ENCODE measurements at regions not wholly inside any gene's neighbourhood (a gene's known extent, or its start where the extent isn't known, plus 50 kb on each side); places are given as distances from the start of the nearest gene placed in this dataset.

- no peak for DNase-seq (ENCODE audit: low spot score)
Observed at GRCh38 chr2:122875091-122875865, 1119.8 kb downstream of the TSN start.

DNA sequence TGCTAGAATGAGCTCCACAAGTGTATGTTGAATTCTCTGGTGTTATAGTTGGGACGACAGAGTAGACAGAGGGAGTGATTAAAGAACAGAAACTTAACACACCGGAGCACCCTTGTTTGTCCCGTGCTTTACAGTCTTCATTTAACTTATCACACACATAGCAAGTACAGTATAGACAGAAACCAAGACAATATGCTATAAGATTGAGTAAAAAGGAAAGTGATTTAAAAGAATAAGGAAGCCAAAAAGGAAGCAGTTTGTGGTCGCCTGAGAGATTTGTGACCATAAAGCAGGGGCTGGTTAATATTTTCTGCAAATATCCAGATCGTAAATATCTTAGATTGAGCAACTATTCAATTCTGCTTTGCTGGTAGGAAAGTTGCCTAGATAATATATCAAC lies 1128.4 kb downstream of the TSN start:
- DNase-seq (ENCODE audit: low spot score): no peak

- DNase-seq (ENCODE audit: low spot score): no peak
Observed at GRCh38 chr2:122884889-122885288, 1129.4 kb downstream of the TSN start.

GRCh38 chr2:122885436-122885835 lies 1130.0 kb downstream of the TSN start:
- DNase-seq (ENCODE audit: low spot score): no peak

DNA sequence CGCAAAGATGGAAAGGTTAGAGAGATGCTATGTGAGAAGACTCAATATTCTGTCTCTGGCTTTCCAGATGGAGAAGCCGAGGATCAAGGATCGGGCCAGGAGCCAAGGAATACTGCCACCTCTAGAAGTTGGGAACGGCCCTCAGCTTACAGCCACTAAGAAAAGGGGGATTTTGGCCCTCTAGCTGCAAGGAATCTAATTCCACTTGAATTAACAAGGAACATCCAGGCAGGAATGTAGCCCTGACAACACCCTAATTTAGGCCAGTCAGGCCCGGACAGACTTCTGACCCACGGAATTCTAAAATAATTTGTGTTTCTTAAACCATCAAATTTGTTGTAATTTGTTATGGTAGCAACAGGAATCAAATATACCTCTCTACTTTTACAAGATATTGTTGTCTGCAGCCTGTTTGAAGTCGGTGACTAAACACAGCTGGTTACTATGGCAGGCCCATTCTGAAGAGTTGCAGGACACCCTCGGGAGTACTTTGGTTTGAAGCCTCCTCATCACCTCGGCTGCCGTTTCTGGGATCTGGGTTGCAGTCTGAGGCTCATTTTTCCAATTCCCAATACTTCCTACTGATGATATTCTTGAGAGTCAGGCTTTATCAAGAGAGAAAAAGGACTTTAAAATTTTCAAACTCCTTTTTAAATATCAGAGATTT lies 1131.2 kb downstream of the TSN start:
- no peak for DNase-seq (ENCODE audit: low spot score)

DNA sequence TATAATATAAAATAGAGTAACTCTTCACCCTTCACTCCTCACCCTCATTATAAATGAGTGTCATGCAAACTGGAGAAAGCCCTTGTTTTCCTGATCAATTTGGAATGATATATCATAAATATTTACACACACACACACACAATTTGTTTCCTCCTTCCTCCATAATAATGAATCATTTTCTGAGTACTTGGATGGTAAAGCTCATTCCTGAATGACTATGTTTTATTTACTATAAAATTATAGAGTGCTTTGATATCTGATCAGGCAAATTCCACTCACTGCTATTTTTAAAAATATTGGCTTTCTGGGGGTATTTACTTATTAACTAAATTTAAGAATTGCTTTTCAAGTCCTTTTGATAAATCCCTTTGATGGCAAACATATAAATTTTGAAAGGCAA lies 1125.5 kb upstream of the CNTNAP5 start:
- no peak for DNase-seq (ENCODE audit: low spot score)

- no peak for DNase-seq (ENCODE audit: low spot score)
Observed at GRCh38 chr2:122905431-122905830, 1119.7 kb upstream of the CNTNAP5 start.

DNA sequence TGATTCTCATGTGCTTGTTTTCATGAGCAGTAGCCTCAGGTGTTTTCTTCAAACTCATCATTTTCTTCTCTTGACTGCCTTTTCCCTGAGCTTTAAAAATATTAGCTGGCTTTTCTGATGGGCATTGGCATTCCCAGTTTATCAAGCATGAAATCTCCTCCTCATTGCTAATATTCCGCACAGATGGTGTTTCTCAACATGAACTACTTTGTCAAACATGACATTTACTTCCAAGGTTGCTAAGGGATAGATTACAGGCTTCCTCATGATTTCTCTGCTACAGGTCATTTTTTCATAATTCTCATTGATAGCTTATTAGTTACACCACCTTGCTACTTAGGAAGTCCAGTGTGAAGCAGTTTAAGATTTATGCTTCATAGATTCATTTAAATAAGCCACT lies 1116.9 kb upstream of the CNTNAP5 start:
- DNase-seq (ENCODE audit: low spot score): no peak

- DNase-seq (ENCODE audit: low spot score): no peak
Observed at GRCh38 chr2:122927197-122927596, 1097.9 kb upstream of the CNTNAP5 start.

- DNase-seq (ENCODE audit: low spot score): no peak
Observed at GRCh38 chr2:122927710-122928557, 1097.2 kb upstream of the CNTNAP5 start.

GRCh38 chr2:122929347-122929746 lies 1095.7 kb upstream of the CNTNAP5 start:
- DNase-seq (ENCODE audit: low spot score): no peak

- no peak for DNase-seq (ENCODE audit: low spot score)
Observed at GRCh38 chr2:122935506-122935905, 1089.6 kb upstream of the CNTNAP5 start.

DNA sequence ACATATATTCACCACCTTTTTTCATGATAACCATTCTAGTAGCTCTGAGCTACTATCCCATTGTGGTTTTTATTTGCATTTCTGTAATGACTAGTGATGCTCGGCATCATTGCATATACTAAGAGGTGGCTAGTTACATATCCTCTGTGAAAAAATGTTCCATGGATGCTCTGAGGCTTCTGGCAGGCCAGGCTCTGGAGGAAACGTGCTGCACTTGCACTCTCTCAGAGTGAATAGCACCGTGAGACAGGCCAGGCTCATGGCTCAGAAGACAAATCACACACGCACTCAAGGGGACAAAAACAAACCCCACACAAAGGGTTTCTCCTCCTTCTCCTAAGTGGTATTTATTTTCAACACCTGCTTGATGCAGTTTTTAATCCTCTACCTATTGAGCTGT lies 1085.3 kb upstream of the CNTNAP5 start:
- DNase-seq (ENCODE audit: low spot score): no peak

GRCh38 chr2:122949523-122949922 lies 1075.6 kb upstream of the CNTNAP5 start:
- no peak for DNase-seq (ENCODE audit: low spot score)

- no peak for DNase-seq (ENCODE audit: low spot score)
Observed at GRCh38 chr2:122955776-122956175, 1069.3 kb upstream of the CNTNAP5 start.

DNA sequence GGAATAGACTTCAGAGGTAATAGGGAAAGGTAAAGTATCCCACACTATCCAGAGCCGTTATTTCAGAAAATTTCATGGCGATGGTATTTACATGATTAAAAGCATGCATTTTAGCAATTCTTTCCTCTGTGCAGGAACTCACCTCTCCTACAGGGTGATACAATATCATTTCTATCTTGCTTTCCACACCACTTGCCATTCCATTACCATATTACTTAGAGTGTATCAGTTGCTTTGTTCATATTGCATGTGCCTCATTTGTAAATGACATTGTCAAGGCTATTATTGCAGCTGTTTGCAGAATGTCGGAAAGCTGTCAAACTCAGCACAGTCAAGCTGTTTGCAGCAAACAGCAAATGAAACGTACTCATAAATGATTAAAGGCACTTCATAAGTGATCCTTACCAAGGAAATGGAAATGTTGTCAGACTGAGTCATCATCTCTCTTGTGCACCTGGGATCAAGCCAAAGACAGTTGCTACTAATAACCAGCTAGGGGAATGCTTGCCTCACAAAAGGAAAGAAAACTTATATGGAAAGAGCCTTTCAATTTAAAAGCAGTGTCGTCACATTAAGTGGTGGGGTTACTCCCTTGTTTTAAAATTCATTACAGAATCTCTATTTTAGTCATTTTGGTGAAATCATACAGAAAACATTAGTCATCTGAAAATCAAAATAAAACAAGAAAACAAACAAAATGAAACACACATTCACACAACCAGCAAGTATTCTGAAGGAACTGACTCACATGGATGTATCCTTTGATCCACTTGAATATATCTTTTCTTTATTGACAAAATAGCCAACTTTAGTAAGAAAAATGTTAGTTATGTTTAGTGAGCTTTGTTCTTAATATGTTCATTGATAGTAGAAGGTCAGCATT lies 1064.1 kb upstream of the CNTNAP5 start:
- peak; percentile 7 for DNase-seq (ENCODE audit: low spot score)

DNA sequence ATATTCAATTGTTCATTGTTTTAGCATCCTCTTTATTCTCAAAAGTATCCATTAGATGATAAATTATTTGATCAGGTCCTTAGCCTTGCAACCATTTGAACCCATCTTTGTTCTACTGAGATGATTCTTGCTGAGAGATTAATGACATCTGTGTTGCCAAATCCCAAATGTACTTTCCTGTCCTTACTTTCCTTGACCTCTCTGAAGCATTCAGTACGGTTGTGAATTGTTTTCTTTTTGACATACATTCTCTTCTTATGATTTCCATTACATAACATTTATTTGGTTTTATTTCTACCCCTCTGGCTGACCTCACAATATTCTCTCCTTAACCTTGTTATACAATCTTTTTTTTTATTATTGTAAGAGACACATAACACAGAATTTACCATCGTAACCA lies 1058.6 kb upstream of the CNTNAP5 start:
- DNase-seq (ENCODE audit: low spot score): no peak

DNA sequence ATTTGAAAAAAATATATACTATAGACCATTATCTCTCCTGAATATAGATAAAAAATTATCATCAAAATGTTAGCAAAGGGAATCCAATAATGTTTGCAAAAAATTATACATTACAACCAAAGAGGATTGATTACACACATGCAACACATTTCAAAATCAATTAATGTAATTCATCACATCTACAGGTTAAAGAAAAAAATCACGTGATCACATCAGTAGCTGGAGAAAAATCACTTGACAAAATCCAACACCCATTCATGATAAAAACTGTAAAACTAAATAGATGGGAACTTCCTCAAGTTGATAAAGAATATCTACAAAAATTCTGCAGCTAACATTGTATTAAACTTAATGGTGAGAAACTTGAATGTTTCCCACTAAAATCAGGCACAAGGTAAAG lies 1047.5 kb upstream of the CNTNAP5 start:
- no peak for DNase-seq (ENCODE audit: low spot score)

DNA sequence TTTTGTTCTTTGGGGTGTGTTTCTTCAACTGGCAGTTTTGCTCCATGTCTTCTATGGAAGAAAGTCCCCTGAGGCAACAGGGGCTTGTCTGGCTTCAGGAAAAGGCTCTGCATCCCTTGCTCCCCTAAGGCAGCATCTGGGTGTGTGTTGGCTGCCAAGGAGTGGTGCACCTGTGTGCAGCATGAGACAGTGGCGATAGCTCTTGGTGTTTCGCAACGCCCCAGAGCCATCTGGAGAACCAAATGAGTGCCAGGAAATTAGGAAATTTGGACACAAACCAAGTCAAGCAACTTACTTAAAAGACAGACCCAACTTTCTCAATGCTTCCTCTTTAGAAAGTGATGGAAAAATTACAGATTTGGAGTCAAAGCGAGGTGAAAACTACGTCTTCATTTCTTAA lies 1044.4 kb upstream of the CNTNAP5 start:
- no peak for DNase-seq (ENCODE audit: low spot score)

- no peak for DNase-seq (ENCODE audit: low spot score)
Observed at GRCh38 chr2:122982936-122983335, 1042.2 kb upstream of the CNTNAP5 start.

GRCh38 chr2:122988395-122989221 lies 1036.5 kb upstream of the CNTNAP5 start:
- no peak for DNase-seq (ENCODE audit: low spot score)

Data from SW480 (cell line).